Caco-2 (cell line): ENCODE measurements at regions not wholly inside any gene's neighbourhood (a gene's known extent, or its start where the extent isn't known, plus 50 kb on each side); places are given as distances from the start of the nearest gene placed in this dataset.

Source experiments
- BruUV-seq: library from RNA; stranded (reverse); fragments of 400-500 nt; replicated peaks from 2 replicates; lab custom pipeline; 2021; lab: Mats Ljungman, UMichigan
- CTCF ChIA-PET: fragments of 300-600 bp; sonication (Branson Sonifier 250); formaldehyde crosslinking; loops from one replicate; lab custom pipeline; 2022; ENCODE audit warnings: antibody characterized with exemption; lab: Charles Lee
- POLR2A ChIA-PET: fragments of 300-600 bp; sonication (Branson Sonifier 250); formaldehyde crosslinking; loops from one replicate; lab custom pipeline; 2022; ENCODE audit warnings: antibody characterized with exemption; lab: Charles Lee
- DNase-seq, 2 experiments: peaks; one replicate each; pipeline versions ENCODE4 v3.0.0 to v3.0.0-alpha.2; 2020 to 2022
- H3K27me3 ChIP-seq: replicated peaks from 2 replicates; pipeline ENCODE4 v1.6.0; 2011; ENCODE audit warnings: low read length; ENCODE audit not compliant: control insufficient read depth, insufficient read depth
- H3K36me3 ChIP-seq: 2 replicates; pipeline ENCODE4 v1.5.1; 2011; ENCODE audit warnings: low read length; ENCODE audit not compliant: control insufficient read depth, insufficient read depth
- H3K4me1 ChIP-seq: fragments of 250-450 bp; sonication (Bioruptor Pico); 2 replicates; pipeline ENCODE4 v1.5.1; 2020; ENCODE audit warnings: mild to moderate bottlenecking
- H3K4me3 ChIP-seq: 2 replicates; pipeline ENCODE4 v1.5.1; 2011; ENCODE audit warnings: low read depth, mild to moderate bottlenecking, control low read depth, low read length
- H3K9me3 ChIP-seq: fragments of 250-450 bp; sonication (Bioruptor Pico); 2 replicates; pipeline ENCODE4 v1.5.1; 2020; ENCODE audit warnings: mild to moderate bottlenecking, moderate library complexity
- H3K27ac Mint-ChIP-seq: one replicate; pipeline ENCODE4 v1.8.0; 2022; ENCODE audit warnings: mixed read lengths; ENCODE audit not compliant: unreplicated experiment
- H3K27me3 Mint-ChIP-seq: one replicate; pipeline ENCODE4 v1.8.0; 2022; ENCODE audit warnings: mixed read lengths; ENCODE audit not compliant: insufficient read depth, unreplicated experiment
- H3K36me3 Mint-ChIP-seq: one replicate; pipeline ENCODE4 v1.8.0; 2022; ENCODE audit warnings: mild to moderate bottlenecking, mixed read lengths; ENCODE audit not compliant: insufficient read depth, unreplicated experiment
- H3K4me1 Mint-ChIP-seq: one replicate; pipeline ENCODE4 v1.8.0; 2022; ENCODE audit warnings: low read depth, mixed read lengths; ENCODE audit not compliant: unreplicated experiment
- H3K4me3 Mint-ChIP-seq: one replicate; pipeline ENCODE4 v1.8.0; 2022; ENCODE audit warnings: mild to moderate bottlenecking, moderate library complexity, mixed read lengths; ENCODE audit not compliant: unreplicated experiment
- H3K9me3 Mint-ChIP-seq: one replicate; pipeline ENCODE4 v1.8.0; 2022; ENCODE audit warnings: mixed read lengths; ENCODE audit not compliant: unreplicated experiment
- CTCF ChIP-seq, 2 experiments: fragments of 200-600 bp in 1 of 2; IDR thresholded peaks; 1 replicate in 1 of 2; 2 replicates in 1 of 2; pipeline versions ENCODE4 v1.5.1 to v1.8.0; 2011 to 2022; ENCODE audit warnings: antibody characterized with exemption in 1 of 2, control low read depth in 1 of 2, inconsistent platforms in 1 of 2, low read depth in 1 of 2, low read length in 1 of 2, mild to moderate bottlenecking in 1 of 2, moderate library complexity in 1 of 2; ENCODE audit not compliant: insufficient read depth in 1 of 2, severe bottlenecking in 1 of 2, unreplicated experiment in 1 of 2
- intact Hi-C: fragments of 100-400 bp; cut with micrococcal nuclease; formaldehyde crosslinking; loops from one replicate; pipeline ENCODE4 v1.10.0; 2022; ENCODE audit not compliant: unreplicated experiment

GRCh38 chrX:40360557-40360956 is 220.2 kb upstream of the ATP6AP2 start:
- H3K27me3 ChIP-seq = no peaks in the 10 kb centered on the region
- ChIA-PET CTCF (no interaction called here), POLR2A (no interaction called here)
- no peak overlapping the region for H3K4me3 ChIP-seq
- H3K27ac Mint-ChIP-seq = no peak overlapping the region
- no peaks in the 10 kb centered on the region for H3K4me1 Mint-ChIP-seq
- no TSS peak for BruUV-seq
- H3K36me3 ChIP-seq = no peaks in the 10 kb centered on the region
- H3K9me3 ChIP-seq = no peaks in the 10 kb centered on the region
- H3K36me3 Mint-ChIP-seq = no peaks in the 10 kb centered on the region
- no peak overlapping the region for H3K4me3 Mint-ChIP-seq
- intact Hi-C loops = no loop called here
- TF ChIP-seq CTCF (IDR thresholded peaks at IDR 0.05; ENCODE audit: insufficient read depth in 1 of 2, low read depth in 1 of 2, low read length in 1 of 2, severe bottlenecking in 1 of 2, unreplicated experiment in 1 of 2) = no peak
- no peak for DNase-seq
- no peaks in the 10 kb centered on the region for H3K9me3 Mint-ChIP-seq
- H3K4me1 ChIP-seq = no peaks in the 10 kb centered on the region
- H3K27me3 Mint-ChIP-seq = no peaks in the 10 kb centered on the region

DNA sequence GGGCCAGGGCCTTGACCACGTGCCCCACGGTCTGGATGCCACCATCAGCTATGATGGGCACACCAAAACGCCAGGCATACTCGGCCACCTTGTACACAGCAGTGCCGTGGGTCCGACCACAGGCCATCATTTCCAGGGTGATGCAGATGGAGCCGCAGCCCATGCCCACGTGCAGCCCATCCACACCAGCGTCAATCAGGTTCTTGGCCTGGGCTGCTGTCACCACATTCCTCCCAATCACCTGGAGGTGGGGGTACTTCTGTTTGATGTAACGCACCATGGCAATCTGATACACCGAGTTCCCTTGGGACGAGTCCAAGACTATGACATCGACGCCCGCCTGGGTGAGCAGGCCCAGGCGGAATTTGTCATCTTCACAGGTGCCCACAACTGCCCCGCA is 221.2 kb upstream of the ATP6AP2 start:
- H3K4me1 Mint-ChIP-seq = no peaks in the 10 kb centered on the region
- intact Hi-C loops = no loop called here
- Histone ChIP-seq H3K27me3 (no peaks in the 10 kb centered on the region), H3K36me3 (no peaks in the 10 kb centered on the region), H3K4me1 (no peaks in the 10 kb centered on the region), H3K9me3 (no peaks in the 10 kb centered on the region), H3K4me3 (no peak overlapping the region)
- no peak for DNase-seq
- no peak overlapping the region for H3K27ac Mint-ChIP-seq
- ChIA-PET POLR2A (no interaction called here), CTCF (no interaction called here)
- no peaks in the 10 kb centered on the region for H3K36me3 Mint-ChIP-seq
- H3K9me3 Mint-ChIP-seq = no peaks in the 10 kb centered on the region
- no peaks in the 10 kb centered on the region for H3K27me3 Mint-ChIP-seq
- TF ChIP-seq CTCF (IDR thresholded peaks at IDR 0.05; ENCODE audit: insufficient read depth in 1 of 2, low read depth in 1 of 2, low read length in 1 of 2, severe bottlenecking in 1 of 2, unreplicated experiment in 1 of 2) = no peak
- no TSS peak for BruUV-seq
- no peak overlapping the region for H3K4me3 Mint-ChIP-seq

GRCh38 chrX:40358994-40359393 is 221.8 kb upstream of the ATP6AP2 start:
- POLR2A ChIA-PET = no interaction called here

More at GRCh38 chrX:40358994-40359393, 221.8 kb upstream of the ATP6AP2 start:
- Mint-ChIP-seq H3K9me3 (no peaks in the 10 kb centered on the region), H3K4me1 (no peaks in the 10 kb centered on the region), H3K27ac (no peak overlapping the region), H3K36me3 (no peaks in the 10 kb centered on the region), H3K27me3 (no peaks in the 10 kb centered on the region), H3K4me3 (no peak overlapping the region)
- H3K9me3 ChIP-seq = no peaks in the 10 kb centered on the region
- no TSS peak for BruUV-seq
- TF ChIP-seq CTCF (IDR thresholded peaks at IDR 0.05; ENCODE audit: insufficient read depth in 1 of 2, low read depth in 1 of 2, low read length in 1 of 2, severe bottlenecking in 1 of 2, unreplicated experiment in 1 of 2) = no peak
- CTCF ChIA-PET = interaction anchor here (0.6 kb wide), 1 partner anchor 16 kb away, joined by 3 read pairs; no protein-coding TSS in a partner anchor
- intact Hi-C loops = no loop called here
- no peak for DNase-seq
- H3K36me3 ChIP-seq = no peaks in the 10 kb centered on the region
- H3K27me3 ChIP-seq = no peaks in the 10 kb centered on the region
- no peak overlapping the region for H3K4me3 ChIP-seq
- no peaks in the 10 kb centered on the region for H3K4me1 ChIP-seq
